CD4-positive, alpha-beta T cell treated with Interleukin-4 for 1 hour (primary cell): ENCODE measurements at regions not wholly inside any gene's neighbourhood (a gene's known extent, or its start where the extent isn't known, plus 50 kb on each side); places are given as distances from the start of the nearest gene placed in this dataset.
"Not testable (repeated sequence)": the region's sequence is repeated elsewhere in the genome, so short reads cannot be mapped to it uniquely, and the experiment has no call there.

ENCODE experiments used
- DNase-seq, 2 donors: peaks; one replicate each; pipeline ENCODE4 v3.0.0-alpha.2; 2020 to 2022

DNA sequence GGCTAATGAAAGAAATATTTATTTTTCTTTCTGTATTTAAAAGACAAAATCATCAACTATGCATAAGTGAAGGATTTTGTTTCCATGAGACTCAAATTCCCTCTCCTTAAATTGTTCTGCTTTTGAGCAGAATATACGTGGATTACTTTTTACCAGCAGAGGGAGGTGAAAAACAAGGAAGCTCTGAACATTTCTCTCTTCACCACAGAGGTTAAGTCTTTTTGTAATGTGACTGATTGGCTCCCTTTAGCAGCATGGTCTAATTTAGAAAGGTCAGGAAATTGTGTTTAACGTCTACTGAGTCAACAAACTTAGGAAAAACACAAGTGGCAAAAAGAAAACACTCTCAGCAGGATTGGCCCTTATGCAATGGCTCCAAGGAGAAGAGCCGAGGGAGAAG lies 55.1 kb upstream of the F9 start:
- DNase-seq: no peak

DNA sequence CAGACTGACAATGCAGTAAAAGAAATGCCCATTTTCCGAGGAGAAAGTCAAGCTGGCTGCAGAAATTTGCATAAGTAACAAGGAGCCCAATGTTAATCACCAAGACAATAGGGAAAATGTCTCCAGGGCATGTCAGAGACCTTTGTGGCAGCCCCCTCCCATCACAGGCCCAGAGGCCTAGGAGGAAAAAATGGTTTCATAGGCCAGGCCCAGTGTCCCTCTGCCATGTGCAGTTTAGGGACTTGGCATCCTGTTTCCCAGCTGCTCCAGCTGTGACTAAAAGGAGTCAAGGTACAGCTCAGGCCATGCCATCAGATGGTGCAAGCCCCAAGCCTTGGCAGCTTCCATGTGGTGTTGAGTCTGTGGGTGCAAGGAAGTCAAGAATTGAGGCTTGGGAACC lies 68.6 kb upstream of the F9 start:
- not testable (repeated sequence) for DNase-seq

DNA sequence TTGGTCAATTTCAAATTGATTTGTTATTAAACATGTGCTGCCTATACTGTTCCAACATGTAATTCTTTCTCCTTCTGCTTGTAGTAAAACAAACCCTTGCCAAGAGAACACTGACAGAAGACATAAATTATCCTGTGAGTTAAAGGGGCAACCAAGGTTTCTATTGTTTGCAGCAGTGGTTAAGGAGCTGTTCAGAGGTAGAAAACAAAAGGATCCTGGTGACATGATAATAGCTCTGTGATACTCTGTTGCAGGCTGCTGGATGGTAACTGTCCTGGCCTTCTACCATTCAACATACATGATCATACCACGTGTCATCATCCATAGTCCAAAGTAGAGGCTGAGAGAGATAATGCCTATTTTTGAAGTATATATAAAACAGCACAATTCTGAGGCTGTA lies 75.8 kb upstream of the F9 start:
- DNase-seq: no peak

DNA sequence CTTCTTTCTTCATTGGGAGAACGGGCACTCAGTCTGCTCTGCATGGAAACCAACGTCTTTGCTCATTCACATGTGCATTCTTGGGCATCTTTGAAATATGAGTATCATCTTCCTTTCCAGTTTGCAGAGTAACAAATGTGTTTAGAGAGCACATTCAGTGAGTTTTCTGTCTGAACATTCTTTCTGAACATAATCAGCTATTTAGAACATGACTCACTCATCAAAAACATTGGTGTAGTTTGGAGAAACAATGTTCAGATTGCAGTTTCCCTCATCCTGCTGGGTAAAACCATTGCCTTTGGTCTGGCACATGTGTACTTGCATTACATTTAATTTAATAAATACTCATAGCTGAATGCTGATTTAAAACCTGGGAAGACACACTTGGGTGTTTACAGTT lies 81.5 kb upstream of the F9 start:
- no peak for DNase-seq

DNA sequence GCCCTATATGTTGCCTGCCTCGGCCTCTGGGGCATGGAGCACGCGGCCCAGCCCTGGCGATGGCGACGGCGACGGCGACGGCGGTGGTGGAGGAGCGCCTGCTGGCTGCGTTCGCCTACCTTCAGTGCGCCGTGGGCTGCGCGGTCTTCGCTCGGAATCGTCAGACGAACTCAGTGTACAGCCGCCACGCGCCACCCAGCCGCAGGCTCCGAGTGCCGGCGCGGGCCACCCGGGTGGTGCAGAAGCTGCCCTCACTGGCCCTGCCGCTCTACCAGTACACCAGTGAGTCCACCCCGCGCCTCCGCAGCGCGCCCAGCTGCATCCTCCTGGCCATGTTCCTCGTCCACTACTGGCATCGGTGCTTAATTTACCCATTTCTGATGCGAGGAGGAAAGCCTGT lies 83.7 kb upstream of the F9 start:
- no peak for DNase-seq

DNA sequence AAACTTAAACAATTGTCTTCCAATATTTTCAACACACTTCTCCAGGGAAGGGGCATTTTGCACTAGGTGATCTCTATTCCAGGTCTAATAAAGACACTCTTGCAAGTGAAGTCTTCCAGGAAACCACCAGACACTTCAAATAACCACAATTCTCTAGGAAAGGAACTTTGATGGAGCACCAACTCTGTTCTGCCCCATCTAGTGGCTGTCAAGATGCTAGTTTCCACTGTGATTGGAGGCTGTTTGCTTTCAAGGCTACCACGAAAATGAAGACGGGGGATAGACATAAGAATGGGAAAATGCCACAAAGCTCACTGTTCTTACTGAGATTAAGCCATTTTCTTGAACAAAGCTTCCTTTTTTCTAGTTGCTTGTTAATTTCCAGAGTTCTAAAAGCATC lies 100.6 kb upstream of the F9 start:
- no peak for DNase-seq

DNA sequence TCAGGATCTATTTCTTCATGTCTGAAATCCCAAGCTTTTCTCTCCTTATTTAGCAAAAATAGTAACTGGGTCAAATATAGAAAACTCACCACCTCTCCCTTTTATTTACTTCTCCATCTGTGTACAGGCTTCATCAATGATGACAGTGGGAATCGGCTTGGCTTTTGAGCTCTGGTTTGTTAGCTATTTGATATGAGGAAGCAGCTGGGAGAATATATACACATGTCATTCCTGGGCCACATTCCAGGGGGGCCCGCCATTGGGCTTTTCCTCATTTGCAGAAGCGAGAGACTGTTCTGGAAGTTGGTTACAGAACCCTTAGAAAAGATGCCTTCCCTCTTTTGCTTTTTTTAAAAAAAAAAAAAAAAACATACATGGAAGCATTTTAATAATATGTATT lies 107.4 kb upstream of the F9 start:
- DNase-seq: no peak

DNA sequence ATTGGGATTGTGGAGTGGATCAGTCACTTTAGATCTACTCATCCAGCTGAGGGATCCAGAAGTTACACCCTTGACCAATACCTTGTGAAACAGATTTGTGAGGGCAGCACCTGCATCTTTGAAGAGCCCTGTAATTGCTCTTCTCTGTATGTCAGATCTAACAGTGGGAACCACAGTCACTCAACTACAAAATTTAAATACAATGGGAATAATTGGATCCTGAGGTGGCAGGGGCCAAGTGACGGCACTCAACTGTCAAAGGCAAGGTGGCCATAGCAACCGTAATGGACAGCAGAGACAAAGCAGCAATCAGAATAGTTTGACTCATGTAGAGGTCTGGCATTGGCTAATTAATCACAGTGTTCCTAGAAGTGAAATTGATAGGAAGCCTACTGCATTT lies 132.3 kb upstream of the F9 start:
- DNase-seq: not testable (repeated sequence)

DNA sequence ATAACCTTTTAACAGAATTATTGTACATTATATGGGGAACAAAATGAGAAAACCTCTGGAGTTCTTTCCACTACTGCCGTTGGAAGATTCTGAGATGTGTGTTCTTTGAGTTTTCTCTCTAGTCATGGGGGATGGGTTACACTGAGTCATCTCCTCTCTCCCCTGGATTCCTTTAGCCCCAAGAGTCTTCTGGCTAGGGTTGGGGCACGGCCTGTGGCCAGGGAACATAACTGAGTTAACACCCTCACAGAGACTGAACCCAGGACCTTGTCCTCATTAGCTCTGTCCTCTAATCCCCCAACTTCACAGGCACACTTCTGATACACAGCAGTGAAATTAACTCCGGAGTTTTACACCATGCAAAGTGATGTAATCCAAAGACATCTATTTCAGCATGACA lies 142.3 kb upstream of the F9 start:
- DNase-seq: no peak

DNA sequence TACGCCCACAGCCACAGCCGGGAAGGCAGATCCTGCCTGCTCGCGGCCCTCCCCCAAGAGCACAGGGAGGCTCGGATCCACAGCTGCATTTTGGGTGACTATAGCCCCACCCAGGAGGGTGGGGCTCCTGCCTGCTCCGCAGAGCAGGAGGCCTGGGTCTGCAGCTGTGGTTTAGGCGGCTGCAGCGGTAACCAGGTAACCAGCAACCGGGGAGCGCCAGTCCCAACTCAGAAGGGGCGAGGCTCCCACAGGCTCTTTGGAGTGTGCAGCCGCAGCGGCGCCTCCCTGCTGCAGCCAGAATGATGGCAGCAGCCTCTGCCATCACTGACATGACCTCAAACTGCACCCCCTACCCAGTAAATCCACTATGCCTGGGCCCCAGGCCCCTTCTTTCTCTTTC lies 148.0 kb upstream of the F9 start:
- no peak for DNase-seq

DNA sequence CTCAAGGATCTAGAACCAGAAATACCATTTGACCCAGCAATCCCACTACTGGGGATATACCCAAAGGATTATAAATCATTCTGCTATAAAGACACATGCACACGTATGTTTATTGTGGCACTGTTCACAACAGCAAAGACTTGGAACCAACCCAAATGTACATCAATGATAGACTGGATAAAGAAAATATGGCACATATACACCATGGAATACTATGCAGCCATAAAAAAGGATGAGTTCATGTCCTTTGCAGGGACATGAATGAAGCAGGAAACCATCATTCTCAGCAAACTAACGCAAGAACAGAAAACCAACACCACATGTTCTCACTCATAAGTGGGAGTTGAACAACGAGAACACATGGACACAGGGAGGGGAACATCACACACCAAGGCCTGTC lies 154.0 kb upstream of the F9 start:
- not testable (repeated sequence) for DNase-seq

DNA sequence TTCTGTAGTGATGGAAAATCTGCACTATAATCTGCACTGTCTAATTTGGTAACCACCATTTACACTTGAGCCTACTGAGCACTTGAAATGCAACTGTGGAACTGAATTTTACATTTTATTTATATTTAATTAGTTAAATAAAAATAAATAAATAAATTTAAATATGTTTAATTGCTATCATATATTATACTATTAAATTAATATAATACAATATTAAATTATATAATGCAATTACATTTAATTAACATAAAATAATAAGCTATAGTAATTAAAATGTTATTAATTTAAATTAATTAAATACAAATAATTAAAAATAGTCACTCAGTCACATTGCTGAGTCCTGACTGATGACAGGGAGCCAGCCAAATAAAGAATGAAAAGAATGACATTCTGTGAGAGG lies 170.2 kb upstream of the F9 start:
- DNase-seq: no peak

DNA sequence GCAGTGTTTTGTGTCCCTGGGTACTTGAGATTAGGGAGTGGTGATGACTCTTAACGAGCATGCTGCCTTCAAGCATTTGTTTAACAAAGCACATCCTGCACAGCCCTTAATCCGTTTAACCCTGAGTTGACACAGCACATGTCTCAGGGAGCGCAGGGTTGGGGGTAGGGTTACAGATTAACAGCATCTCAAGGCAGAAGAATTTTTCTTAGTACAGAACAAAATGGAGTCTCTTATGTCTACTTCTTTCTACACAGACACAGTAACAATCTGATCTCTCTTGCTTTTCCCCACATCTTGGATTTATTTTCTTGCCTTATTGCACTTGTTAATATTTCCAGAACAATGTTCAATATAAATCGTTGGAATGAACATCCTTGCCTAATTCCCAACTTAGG lies 187.9 kb upstream of the F9 start:
- not testable (repeated sequence) for DNase-seq

DNA sequence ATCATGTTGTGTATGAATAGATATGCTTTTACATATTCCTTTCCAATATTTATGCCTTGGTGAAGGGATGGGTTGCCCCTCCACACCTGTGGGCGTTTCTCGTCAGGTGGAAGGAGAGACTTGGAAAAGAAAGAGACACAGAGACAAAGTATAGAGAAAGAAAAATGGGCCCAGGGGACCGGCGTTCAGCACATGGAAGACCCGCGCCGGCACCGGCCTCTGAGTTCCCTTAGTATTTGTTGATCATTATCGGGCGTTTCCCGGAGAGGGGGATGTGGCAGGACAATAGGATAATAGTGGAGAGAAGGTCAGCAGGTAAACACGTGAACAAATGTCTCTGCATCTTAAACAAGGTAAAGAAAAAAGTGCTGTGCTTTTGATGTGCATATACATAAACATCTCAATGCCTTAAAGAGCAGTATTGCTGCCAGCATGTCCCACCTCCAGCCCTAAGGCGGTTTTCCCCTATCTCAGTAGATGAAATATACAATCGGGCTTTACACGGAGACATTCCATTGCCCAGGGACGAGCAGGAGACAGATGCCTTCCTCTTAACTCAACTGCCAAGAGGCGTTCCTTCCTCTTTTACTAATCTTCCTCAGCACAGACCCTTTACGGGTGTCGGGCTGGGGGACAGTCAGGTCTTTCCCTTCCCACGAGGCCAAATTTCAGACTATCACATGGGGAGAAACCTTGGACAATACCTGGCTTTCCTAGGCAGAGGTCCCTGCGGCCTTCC lies 188.5 kb upstream of the F9 start:
- not testable (repeated sequence) for DNase-seq

DNA sequence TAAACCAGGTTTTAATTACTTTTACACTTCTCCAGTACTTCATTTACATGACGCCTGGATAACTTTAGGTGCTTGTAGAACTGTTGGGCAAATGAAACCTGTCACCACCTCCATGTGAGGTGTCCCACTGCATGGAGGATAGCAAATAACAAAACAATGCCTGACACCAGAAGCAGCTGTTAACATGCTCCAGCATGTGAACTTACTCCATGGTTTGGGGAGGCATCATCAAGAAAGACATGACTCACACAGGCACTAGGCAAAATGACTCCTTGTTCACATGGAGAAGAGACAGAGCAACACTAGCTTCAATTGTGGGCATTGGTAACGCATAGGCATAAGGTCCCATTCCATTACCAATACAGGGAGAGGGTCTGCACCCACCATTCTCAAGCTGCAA lies 198.1 kb upstream of the F9 start:
- DNase-seq: no peak

DNA sequence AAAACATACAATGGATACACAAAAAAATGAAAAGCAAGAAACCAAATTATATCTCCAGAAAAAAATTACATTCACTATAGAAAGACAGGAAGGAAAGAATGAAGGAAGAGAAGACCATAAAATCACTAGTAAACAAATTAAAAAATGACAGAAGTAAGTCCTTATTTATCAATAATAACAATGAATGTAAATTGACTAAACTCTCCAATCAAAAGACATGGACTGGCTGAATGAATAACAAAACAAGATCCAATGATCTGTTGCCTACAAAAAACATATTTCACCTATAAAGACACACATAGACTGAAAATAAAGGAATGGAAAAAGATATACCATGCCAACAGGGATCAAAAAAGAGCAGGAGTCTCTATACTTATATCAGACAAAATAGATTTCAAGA lies 203.2 kb upstream of the F9 start:
- DNase-seq: no peak

DNA sequence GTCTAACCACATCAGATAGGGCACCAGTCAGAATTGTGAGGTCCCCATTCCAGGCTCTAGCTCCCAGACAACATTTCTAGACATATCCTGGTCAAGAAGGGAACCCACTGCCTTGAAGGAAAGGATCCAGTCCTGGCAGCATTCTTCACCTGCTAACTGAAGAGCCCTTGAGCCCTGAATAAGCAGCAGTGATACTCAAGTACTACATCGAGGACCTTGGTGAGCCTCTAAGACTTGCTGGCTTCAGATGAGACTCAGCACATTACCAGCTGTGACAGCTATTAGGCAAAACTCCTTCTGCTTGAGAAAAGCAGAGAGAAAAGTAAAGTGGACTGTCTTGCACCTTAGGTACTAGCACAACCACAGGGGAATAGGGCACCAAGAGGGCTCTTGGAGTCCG lies 205.8 kb upstream of the F9 start:
- no peak for DNase-seq

DNA sequence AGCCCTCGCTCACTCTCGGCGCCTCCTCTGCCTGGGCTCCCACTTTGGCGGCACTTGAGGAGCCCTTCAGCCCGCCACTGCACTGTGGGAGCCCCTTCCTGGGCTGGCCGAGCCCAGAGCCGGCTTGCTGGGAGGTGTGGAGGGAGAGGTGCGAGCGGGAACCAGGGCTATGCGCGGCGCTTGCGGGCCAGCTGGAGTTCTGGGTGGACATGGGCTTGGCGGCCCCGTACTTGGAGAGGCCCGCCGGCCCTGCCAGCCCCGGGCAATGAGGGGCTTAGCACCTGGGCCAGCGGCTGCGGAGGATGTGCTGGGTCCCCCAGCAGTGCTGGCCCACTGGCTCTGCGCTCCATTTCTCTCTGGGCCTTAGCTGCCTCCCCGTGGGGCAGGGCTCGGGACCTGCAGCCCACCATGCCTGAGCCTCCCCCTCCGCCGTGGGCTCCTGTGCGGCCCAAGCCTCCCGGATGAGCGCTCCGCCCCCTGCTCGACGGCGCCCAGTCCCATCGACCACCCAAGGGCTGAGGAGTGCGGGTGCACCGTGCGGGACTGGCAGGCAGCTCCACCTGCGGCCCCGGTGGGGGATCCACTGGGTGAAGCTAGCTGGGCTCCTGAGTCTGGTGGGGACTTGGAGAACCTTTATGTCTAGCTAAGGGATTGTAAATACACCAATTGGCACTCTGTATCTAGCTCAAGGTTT lies 209.7 kb upstream of the F9 start:
- DNase-seq: not testable (repeated sequence)

DNA sequence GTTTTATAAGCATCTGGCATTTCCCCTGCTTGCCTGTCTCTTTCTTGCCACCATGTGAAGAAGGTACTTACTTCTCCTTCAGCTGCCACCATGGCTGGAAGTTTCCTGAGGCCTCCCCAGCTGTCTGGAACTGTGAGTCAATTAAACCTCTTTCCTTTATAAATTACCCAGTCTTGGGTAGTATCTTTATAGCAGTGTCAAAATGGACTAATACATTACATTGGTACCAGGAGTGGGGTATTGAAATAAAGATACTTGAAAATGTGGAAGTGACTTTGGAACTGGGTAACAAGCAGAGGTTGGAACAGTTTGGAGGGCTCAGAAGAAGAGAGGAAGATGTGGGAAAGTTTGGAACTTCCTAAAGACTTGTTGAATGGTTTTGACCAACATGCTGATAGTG lies 223.9 kb upstream of the F9 start:
- DNase-seq: not testable (repeated sequence)

DNA sequence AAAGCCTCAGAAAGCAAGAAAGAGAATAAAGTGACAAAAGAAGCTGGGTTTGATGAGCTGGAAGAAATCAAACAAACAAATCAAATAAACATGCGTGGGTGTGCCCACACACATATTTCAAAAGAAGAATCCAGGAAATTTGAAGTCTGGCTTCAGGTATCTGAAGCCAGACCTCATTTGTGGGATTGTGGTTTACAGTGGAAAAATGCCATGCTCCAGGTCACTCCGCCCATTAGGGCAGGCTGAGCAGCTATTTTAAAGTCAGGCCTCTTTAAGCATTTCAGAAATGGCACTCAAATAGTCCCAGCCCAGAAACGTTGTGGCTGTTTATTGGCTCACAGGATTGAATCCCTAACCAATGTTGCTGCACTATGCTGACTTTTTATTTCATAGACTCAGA lies 226.1 kb upstream of the F9 start:
- DNase-seq: no peak

DNA sequence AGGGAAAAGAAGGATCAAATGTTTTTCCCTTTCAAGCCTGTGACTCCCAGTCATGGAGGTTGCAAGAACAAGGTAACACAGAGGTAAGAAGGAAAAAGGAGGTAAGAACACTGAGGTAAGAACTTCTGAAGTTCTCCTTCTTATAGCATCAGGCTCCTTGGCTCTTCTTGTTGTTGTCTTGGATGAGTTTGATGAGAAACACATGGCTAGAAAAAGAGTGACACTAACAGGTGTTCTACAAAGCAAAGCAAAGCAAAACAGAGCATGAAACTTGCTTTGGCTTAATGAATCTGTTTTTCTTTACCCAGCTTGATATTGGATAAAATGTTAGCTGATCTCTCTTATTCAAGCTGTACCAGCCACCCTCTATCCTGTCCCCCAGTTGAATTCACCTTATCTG lies 231.2 kb upstream of the F9 start:
- DNase-seq: no peak

DNA sequence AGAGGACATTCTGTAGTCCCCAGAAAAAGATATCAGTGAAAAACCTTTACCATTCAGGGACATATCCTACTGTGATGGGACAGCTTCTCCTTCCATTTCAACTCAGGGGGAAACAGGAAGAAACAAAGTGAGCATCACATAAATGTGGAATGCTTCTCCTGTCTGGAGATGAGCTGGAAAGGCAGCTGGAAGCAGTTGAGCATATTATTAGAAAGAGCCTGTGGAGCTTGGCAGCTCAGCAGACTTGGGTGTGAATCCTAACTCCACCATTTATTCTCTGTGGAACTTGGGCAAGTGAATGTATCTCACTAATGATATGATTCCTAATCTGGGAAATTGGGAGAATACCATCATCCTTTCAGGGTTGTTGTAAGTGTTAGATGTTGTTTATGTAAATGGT lies 232.1 kb upstream of the F9 start:
- no peak for DNase-seq

DNA sequence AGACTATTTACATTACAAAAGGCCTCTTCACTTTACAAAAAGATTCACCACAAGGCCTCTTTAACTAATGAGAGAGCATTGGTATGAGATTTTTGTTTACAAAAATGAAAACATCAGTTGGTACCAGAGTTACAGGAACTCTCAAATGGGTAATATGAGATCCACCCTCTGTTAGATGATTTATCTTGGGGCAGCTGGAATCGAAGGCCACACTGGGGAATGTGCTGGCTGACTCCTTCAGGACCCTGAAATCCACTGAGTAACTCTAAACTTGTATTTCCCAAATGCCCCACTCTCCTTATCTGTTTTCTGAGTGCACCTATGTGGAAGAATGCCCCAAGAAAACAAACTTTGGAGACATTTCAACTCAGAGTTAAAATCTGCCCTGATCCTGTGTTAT lies 232.9 kb upstream of the F9 start:
- DNase-seq: no peak

DNA sequence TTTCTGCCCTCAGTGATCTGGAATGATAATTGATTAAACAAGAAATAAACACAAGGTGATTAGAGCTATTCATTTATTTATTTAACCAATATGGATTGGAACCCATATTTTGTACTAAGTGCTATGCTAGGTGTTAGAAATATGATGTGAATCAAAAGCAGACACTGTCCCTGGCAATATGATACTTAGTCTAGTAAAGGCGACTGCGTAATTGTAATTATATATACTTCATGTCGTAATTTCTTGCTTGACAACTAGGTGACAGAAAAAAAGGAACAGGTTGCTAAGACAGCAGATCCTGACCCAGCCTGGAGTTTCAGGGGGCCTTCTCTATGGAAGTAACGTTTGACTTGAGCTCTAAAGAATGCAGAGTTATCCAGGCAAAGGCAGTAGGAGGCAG lies 236.5 kb upstream of the F9 start:
- no peak for DNase-seq

DNA sequence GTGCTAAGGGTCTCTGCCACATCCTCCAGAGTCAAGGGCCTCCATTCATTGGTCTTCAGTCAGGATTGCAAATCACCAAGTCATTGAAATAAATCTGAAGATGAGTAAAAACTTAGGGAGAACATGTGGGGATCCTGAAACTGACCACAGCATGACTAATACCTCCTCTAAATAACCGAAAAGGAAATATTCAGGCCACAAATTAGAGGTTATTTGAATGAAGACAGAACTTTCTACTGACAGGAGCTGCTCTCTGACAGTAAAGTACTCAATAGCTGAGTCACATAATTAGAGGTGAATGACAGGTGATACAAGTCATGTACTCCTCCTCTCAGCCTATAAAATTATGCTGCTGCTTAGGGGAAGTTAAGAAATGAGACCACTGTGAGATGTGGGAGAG lies 240.2 kb upstream of the F9 start:
- DNase-seq: no peak
